Dendritic cell treated with granulocyte-macrophage colony-stimulating factor and Interleukin-4, amounts not matched to agents 40 ng/mL and 50 ng/mL, for 4 days (primary cell): ENCODE measurements at regions not wholly inside any gene's neighbourhood (a gene's known extent, or its start where the extent isn't known, plus 50 kb on each side); places are given as distances from the start of the nearest gene placed in this dataset.

Source experiments
- H3K27ac Mint-ChIP-seq: one replicate; pipeline ENCODE4 v1.8.0; 2022; ENCODE audit warnings: mild to moderate bottlenecking, mixed read lengths
- H3K27me3 Mint-ChIP-seq: one replicate; pipeline ENCODE4 v1.8.0; 2022; ENCODE audit warnings: mild to moderate bottlenecking, mixed read lengths
- H3K36me3 Mint-ChIP-seq: one replicate; pipeline ENCODE4 v1.8.0; 2022; ENCODE audit warnings: low read depth, mixed read lengths
- H3K4me1 Mint-ChIP-seq: one replicate; pipeline ENCODE4 v1.8.0; 2022; ENCODE audit warnings: low read depth, mixed read lengths
- H3K4me3 Mint-ChIP-seq: one replicate; pipeline ENCODE4 v1.8.0; 2022; ENCODE audit warnings: mild to moderate bottlenecking, moderate library complexity, mixed read lengths
- H3K9me3 Mint-ChIP-seq: one replicate; pipeline ENCODE4 v1.8.0; 2022; ENCODE audit warnings: mixed read lengths
- intact Hi-C: fragments of 100-400 bp; cut with micrococcal nuclease; formaldehyde crosslinking; loops from one replicate; pipeline ENCODE4 v1.15.0; 2022

DNA sequence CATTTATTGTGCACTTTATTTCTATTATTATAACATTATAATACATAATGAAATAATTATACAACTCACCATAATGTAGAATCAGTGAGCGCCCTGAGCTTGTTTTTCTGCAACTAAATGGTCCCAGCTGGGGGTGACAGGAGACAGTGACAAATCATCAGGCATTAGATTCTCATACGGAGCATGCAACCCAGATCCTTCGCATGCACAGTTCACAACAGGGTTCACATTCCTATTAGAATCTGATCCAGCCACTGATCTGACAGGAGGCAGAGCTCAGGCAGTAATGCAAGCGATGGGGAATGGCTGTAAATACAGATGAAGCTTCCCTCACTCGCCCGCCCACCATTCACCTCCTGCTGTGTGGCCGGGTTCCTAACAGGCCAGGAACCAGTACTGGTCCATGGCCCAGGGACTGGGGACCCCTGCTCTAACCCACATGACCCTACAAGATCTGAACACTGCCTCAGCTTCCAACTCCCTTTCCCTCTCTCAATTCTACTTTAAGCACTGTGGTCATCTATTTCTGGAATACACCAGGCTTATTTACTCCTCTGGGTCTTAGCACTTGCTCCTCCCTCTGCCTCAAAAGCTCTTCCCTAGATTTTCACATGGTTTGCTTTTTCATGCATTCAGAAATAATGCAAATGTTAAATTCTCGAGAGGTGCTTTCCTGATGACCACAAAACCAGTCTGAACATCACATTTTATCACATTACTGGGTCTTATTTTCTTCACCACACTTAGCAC lies 166.8 kb upstream of the HCCS start:
- Mint-ChIP-seq H3K4me1 (no peaks in the 10 kb centered on the region), H3K27ac (no peak overlapping the region), H3K36me3 (no peaks in the 10 kb centered on the region), H3K9me3 (peaks cover under 1% of the 10 kb centered on the region), H3K27me3 (no peaks in the 10 kb centered on the region), H3K4me3 (no peak overlapping the region)
- intact Hi-C loops, result no loop called here

DNA sequence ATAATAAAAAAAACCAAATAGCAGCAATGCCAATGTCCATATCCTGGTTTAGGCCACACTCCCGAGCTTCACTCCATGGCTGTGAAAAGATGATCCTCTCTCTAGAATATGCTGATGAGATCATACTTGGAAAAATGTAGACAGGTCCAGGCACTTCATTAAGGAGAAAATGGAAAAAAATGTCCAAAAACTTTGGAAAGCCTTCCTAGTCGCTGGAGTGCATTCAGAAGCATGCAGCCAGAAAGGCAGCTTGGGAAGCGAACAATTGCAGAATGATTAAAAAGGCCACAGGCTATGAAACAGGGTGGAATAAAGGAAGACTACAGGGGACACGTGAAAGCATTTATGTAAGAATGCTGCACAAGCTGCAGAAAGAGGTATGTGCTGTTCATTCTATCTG lies 165.6 kb upstream of the HCCS start:
- H3K4me3 Mint-ChIP-seq, result no peak overlapping the region
- H3K9me3 Mint-ChIP-seq, result peaks cover 12% of the 10 kb centered on the region
- intact Hi-C loops, result no loop called here
- H3K27ac Mint-ChIP-seq, result no peak overlapping the region
- no peaks in the 10 kb centered on the region for H3K36me3 Mint-ChIP-seq
- H3K4me1 Mint-ChIP-seq, result no peaks in the 10 kb centered on the region
- H3K27me3 Mint-ChIP-seq, result no peaks in the 10 kb centered on the region

DNA sequence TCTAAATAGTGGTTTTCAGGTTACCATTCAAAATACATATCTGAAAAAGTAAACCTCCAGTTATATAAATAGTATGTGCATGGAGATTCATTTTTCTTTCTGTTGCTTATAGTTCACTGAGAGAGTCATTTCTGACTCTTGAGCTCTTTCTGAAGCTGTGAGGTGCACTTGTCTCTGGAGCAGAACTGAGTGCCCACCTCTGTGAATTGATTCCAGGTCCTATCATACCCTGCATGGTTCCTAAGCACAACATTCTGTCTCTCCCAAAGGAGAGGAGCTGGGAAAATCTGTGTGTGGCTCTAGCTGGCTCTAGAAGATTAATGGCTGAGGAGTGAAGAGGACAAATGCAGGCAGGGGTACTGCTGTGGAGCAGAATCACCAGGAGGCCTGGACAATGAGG lies 161.6 kb upstream of the HCCS start:
- no peaks in the 10 kb centered on the region for H3K36me3 Mint-ChIP-seq
- H3K27ac Mint-ChIP-seq, result no peak overlapping the region
- intact Hi-C loops, result no loop called here
- H3K27me3 Mint-ChIP-seq, result no peaks in the 10 kb centered on the region
- H3K4me3 Mint-ChIP-seq, result no peak overlapping the region
- no peaks in the 10 kb centered on the region for H3K4me1 Mint-ChIP-seq
- peaks cover 34% of the 10 kb centered on the region for H3K9me3 Mint-ChIP-seq

DNA sequence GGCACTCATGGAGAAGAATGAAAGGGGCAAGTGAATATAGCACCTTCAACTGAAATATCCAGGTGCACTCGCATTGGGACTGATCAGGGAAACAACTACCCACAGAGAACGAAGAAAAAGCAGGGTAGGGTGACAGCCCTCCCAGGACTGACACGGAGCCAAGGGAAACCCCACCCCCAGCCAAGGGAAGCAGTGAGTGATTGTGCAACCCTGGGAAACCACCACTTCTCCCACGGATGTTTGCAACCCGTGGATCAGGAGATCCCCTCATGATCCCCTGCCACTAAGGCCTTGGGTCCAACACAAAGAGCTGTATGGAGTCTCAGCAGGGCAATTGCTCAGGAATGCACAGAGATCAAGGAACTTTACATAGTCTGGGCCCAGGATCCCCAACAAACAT lies 158.5 kb upstream of the HCCS start:
- Mint-ChIP-seq H3K27me3 (no peaks in the 10 kb centered on the region), H3K4me3 (no peak overlapping the region), H3K36me3 (no peaks in the 10 kb centered on the region), H3K9me3 (peaks cover 52% of the 10 kb centered on the region), H3K4me1 (no peaks in the 10 kb centered on the region), H3K27ac (no peak overlapping the region)
- intact Hi-C loops, result no loop called here

DNA sequence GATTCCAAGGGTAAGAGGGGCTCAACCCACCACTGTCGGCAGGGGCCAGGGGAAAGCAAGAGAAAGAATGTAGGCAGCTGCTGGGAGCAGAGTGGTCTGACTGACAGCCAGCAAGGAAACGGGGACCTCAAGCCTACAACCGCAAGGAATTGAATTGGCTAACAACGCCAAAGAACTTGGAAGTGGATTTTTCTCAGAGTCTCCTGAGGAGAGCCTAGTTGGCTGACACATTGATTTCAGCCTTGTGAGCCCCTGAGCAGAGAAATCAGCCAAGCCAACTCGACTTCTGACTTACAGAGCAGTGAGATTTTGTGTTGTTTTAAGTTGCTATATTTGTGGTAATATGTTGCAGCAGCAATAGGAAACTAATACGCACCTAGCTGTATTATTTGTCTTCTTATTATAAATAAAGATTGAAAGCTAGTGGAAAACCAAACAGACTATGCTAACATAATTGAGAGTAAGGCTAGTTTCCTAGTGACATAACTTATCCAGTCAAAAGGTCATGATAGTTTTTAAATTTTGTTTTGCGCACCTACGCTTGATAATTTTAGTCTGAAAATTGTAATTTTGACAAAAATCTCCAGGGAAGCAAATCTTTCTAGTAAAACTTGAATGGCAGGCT lies 145.8 kb upstream of the HCCS start:
- H3K27me3 Mint-ChIP-seq, result no peaks in the 10 kb centered on the region
- no peak overlapping the region for H3K27ac Mint-ChIP-seq
- H3K36me3 Mint-ChIP-seq, result no peaks in the 10 kb centered on the region
- peaks cover 10% of the 10 kb centered on the region for H3K9me3 Mint-ChIP-seq
- H3K4me3 Mint-ChIP-seq, result no peak overlapping the region
- H3K4me1 Mint-ChIP-seq, result no peaks in the 10 kb centered on the region
- intact Hi-C loops, result no loop called here

DNA sequence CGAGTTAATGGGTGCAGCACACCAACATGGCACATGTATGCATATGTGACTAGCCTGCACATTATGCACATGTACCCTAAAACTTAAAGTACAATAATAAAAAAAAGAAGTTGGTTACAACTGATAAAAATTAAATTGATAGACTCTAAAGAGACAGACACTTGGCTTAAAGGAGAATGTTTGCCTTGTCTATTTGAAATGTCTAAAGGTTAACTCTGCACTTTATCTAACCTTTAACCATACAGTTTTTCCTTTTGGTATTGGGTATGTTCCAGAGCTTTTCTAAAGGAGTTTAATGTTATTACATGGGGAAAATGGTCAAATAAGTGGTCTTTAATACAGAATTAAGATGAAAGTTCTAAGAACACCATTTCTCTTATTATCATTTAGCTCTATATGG lies 145.1 kb upstream of the HCCS start:
- Mint-ChIP-seq H3K27me3 (no peaks in the 10 kb centered on the region), H3K4me3 (no peak overlapping the region), H3K9me3 (peaks cover 15% of the 10 kb centered on the region), H3K4me1 (no peaks in the 10 kb centered on the region), H3K27ac (no peak overlapping the region), H3K36me3 (no peaks in the 10 kb centered on the region)
- intact Hi-C loops, result no loop called here

DNA sequence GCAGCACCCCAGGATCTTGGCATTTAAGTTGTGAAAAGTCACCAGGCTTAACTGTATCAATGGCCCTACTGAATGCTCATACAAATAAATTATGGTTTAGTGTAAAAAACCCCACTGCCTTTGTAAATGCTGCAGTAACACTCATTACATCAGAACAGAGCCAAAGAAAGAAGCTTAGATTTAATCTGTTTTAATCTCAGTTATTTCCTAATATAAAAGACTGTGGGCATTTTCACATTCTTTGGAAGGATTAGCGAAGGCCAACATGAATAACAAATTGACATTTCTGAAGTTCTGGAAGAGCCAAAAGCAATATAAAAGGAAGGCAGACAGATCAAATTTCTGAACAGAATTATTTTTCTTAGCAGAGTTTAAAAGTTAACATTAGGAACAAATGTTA lies 140.0 kb upstream of the HCCS start:
- no peak overlapping the region for H3K27ac Mint-ChIP-seq
- no peak overlapping the region for H3K4me3 Mint-ChIP-seq
- H3K4me1 Mint-ChIP-seq, result no peaks in the 10 kb centered on the region
- H3K9me3 Mint-ChIP-seq, result peaks cover 18% of the 10 kb centered on the region
- H3K27me3 Mint-ChIP-seq, result no peaks in the 10 kb centered on the region
- intact Hi-C loops, result no loop called here
- no peaks in the 10 kb centered on the region for H3K36me3 Mint-ChIP-seq

DNA sequence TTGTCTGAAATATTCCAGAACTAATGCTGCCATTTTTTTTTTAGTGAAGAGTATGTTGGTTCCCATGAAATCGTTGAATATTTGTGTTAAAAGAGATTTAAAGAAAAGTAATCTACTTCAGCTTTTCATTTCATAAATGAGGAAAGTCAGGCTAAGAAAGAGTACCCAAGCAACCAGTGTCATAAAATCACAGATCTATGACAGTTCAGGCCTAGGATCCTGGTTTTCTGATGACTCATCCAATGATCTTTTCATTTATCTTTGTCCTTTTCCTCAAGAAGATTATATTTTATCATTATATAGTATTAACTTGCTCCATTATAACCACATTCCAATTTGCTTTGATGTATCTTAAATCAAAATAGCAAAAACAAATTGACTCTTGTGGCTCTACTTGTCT lies 139.4 kb upstream of the HCCS start:
- H3K27me3 Mint-ChIP-seq, result no peaks in the 10 kb centered on the region
- intact Hi-C loops, result no loop called here
- no peak overlapping the region for H3K27ac Mint-ChIP-seq
- H3K4me1 Mint-ChIP-seq, result no peaks in the 10 kb centered on the region
- H3K4me3 Mint-ChIP-seq, result no peak overlapping the region
- H3K9me3 Mint-ChIP-seq, result peaks cover 18% of the 10 kb centered on the region
- H3K36me3 Mint-ChIP-seq, result no peaks in the 10 kb centered on the region

DNA sequence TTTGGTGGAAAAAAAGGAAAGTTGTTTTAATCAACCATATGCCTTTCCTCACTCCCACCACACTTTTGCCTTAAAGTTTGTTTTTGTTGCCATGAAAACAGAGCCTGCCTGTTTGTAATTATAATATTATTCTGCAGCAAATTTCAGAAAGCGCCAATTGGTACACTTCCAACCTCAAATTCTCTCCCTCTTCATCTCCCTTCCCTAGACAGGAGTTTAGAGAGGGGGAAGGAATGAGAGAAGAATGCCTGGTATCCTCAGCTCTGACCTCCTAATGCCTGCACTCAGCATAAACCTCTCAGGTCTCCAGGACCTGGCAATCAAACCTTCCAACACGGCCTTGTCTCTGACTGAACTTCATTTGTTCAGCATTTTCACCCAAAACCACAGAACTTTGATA lies 138.4 kb upstream of the HCCS start:
- Mint-ChIP-seq H3K27me3 (no peaks in the 10 kb centered on the region), H3K36me3 (no peaks in the 10 kb centered on the region), H3K27ac (no peak overlapping the region)

DNA sequence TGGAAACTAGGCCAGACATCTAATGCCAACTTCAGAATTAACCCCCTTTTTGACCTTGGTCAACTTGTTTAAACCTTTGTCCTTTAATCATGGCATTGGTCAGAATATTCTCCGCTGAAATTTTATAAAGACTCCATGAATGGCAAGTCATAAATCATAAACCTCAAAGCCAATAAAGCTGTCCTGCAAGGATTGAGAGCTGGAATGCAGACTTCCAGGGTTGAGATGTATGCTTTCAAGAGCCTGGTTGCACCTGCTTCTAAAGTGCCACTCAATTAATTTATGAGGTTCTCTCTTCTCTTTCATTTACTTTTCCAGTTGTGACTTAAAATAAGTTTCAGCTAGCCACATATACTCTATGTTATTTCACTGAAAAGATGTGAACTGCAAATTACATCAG lies 136.2 kb upstream of the HCCS start:
- Mint-ChIP-seq H3K4me1 (no peaks in the 10 kb centered on the region), H3K27me3 (no peaks in the 10 kb centered on the region), H3K36me3 (no peaks in the 10 kb centered on the region), H3K9me3 (peaks cover 21% of the 10 kb centered on the region), H3K4me3 (no peak overlapping the region), H3K27ac (no peak overlapping the region)
- intact Hi-C loops, result no loop called here

More for the DNA sequence above, 138.4 kb upstream of the HCCS start:
- intact Hi-C loops, result no loop called here
- Mint-ChIP-seq H3K9me3 (peaks cover 18% of the 10 kb centered on the region), H3K4me1 (no peaks in the 10 kb centered on the region), H3K4me3 (no peak overlapping the region)

DNA sequence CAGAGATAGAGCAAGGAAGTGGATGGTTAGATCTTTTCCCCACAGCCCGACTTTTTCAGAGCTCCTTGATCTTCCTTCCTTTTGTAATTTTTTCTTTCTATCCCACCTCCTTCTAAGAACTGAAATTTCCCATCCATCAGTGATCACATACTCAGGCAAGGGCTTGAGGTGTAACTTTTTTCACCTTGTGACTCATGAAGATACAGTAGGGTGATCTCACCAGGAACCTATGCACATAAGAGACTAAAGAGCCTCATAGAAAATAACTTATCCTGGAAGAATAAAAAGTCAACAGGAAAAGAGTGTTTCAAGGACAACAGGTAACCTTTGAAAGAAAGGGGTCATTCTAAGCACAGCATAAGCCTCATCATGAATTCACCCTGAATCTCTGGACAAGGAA lies 131.2 kb upstream of the HCCS start:
- Mint-ChIP-seq H3K4me1 (no peaks in the 10 kb centered on the region), H3K4me3 (no peak overlapping the region), H3K27me3 (no peaks in the 10 kb centered on the region), H3K27ac (no peak overlapping the region), H3K9me3 (peaks cover 25% of the 10 kb centered on the region), H3K36me3 (no peaks in the 10 kb centered on the region)
- intact Hi-C loops, result no loop called here

DNA sequence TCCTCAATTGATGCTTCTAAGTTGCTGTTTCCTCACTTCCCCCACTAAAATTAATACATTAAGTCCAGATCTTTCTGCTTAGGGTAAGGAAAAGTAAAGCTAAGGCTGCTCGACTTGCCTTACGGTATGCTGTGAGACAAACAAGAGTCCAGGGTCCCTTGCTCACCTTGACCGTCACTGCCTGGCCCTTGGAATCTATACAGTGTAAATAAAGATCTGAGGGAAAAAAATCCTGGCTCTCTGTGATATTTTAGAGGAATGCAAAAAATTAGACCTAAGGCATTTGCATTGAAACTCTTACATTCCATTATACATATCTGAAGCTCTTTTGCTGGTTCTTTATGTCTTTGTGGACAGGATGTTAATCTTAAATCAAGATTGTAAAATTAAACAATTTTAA lies 129.6 kb upstream of the HCCS start:
- H3K9me3 Mint-ChIP-seq, result peaks cover 25% of the 10 kb centered on the region
- H3K27ac Mint-ChIP-seq, result no peak overlapping the region
- intact Hi-C loops, result no loop called here
- no peaks in the 10 kb centered on the region for H3K27me3 Mint-ChIP-seq
- H3K36me3 Mint-ChIP-seq, result no peaks in the 10 kb centered on the region
- H3K4me1 Mint-ChIP-seq, result no peaks in the 10 kb centered on the region
- H3K4me3 Mint-ChIP-seq, result no peak overlapping the region

DNA sequence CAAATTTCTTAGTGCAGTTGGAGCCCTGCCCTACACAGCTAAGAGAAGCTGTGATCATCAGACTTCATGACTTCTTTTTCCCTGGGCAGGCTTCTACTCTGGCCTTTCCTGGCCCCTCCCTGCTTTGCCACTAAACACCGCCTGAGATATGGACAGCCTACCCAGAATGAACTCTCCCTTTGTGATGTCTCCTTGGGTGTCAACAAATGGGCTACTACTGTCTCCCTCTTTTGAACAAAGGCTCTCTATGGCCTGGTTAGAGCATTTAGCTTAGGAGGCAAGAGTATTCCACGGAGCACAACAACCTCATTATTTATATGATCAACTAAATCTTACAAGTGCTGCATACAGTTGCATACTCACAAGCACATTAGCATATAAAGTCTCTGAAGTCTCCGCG lies 127.6 kb upstream of the HCCS start:
- Mint-ChIP-seq H3K4me1 (no peaks in the 10 kb centered on the region), H3K27ac (no peak overlapping the region)
- intact Hi-C loops, result no loop called here

DNA sequence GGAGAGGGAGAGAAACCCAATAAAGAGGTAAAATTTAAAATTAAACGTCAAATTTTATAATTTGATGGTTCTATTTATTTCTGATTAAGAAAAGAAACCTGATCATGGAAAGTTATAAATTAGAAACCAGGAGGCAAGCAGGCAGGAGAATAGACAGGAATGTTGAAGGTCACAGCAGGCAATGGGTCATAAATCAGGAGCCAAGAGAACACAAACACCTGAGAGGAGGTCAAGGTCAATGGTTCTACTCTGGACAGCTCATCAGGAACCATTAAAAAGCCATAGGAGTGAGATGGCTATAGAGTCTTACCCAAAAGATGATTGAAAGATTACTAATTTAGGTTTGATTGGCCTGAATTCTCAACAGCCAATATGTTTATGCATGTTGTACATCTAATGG lies 126.9 kb upstream of the HCCS start:
- no peaks in the 10 kb centered on the region for H3K27me3 Mint-ChIP-seq
- H3K4me3 Mint-ChIP-seq, result no peak overlapping the region
- intact Hi-C loops, result no loop called here
- no peaks in the 10 kb centered on the region for H3K36me3 Mint-ChIP-seq
- H3K9me3 Mint-ChIP-seq, result peaks cover 16% of the 10 kb centered on the region
- no peak overlapping the region for H3K27ac Mint-ChIP-seq
- no peaks in the 10 kb centered on the region for H3K4me1 Mint-ChIP-seq

More for the DNA sequence above, 127.6 kb upstream of the HCCS start:
- Mint-ChIP-seq H3K4me3 (no peak overlapping the region), H3K36me3 (no peaks in the 10 kb centered on the region), H3K9me3 (peaks cover 22% of the 10 kb centered on the region), H3K27me3 (no peaks in the 10 kb centered on the region)

DNA sequence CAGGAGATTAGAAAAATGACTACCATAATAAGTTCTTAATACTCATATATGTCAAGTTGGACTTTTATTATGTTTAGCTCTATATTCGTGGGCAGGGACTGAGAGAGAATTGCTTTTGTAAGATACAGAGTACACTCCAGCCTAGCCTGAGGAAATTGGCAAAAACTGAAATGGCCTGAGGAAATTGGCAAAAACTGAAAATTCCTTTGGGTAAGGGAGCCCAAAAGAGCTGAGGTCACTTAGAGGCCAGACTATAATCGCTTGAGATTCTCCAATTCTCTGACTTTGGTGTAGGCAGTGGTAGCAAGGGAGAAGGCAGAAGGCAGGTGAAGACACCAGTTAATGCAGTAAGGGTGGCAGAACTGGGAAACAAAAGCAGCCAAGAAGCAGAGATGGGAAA lies 124.5 kb upstream of the HCCS start:
- Mint-ChIP-seq H3K27me3 (no peaks in the 10 kb centered on the region), H3K27ac (no peak overlapping the region), H3K9me3 (no peaks in the 10 kb centered on the region), H3K4me3 (no peak overlapping the region), H3K4me1 (no peaks in the 10 kb centered on the region), H3K36me3 (no peaks in the 10 kb centered on the region)
- intact Hi-C loops, result no loop called here
